ENCODE measurements at regions not wholly inside any gene's neighbourhood (a gene's known extent, or its start where the extent isn't known, plus 50 kb on each side); places are given as distances from the start of the nearest gene placed in this dataset.

- no peak overlapping the region for H3K27ac ChIP-seq
- TF ChIP-seq CTCF (conservative IDR thresholded peaks at IDR 0.05): no peak
Observed at GRCh38 chr11:43545610-43546009, 134.9 kb upstream of the HSD17B12 start.

DNA sequence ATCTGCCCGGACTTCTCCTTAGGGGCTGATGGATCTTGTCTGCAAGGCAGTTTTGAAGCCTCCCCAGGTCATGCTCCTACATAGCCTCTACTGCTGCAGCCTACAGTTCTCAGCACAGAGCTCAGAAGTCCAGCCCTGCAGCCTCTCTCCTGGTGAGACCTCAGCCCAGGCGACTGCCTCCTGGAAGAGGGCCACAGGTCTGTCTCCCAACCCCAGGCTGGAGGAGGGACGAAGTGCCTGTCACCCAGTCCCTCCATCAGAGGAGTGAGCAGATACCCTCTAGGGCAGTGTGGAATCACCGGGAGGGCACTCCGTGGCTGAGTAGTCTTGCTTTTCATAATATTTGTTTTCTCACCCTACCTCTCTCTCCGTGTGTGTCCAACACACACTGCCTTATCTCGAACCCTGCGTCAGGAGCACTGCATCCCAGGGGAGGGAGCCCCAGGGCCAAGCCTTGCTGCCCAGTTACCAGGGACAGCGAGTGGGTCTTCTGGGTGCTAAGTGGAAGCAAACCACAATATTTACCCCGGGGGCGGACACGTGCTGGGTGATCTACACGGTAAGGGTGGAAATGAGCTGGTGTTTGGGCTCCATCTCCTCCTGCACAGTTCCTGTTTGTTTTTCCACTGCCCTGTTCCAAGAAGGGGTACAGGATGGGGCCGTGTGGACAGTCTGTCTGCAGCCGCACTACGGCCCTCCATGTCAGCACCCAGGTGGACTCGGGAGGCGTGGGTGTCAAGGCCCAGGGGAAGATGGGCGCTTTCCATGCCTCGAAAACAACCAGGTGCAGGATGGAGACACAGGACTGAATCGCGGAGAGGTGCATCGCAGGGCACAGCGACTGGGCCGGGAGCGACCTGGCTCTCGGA is 133.7 kb upstream of the HSD17B12 start:
- TF ChIP-seq CTCF (conservative IDR thresholded peaks at IDR 0.05) (no peak), ZFX (IDR thresholded peaks at IDR 0.05) (no peak)
- H3K27ac ChIP-seq: no peak overlapping the region

GRCh38 chr11:43547430-43547831 is 133.1 kb upstream of the HSD17B12 start:
- no peak overlapping the region for H3K27ac ChIP-seq
- no peak for TF ChIP-seq CTCF (conservative IDR thresholded peaks at IDR 0.05)
- TF ChIP-seq ZFX (IDR thresholded peaks at IDR 0.05): no peak

DNA sequence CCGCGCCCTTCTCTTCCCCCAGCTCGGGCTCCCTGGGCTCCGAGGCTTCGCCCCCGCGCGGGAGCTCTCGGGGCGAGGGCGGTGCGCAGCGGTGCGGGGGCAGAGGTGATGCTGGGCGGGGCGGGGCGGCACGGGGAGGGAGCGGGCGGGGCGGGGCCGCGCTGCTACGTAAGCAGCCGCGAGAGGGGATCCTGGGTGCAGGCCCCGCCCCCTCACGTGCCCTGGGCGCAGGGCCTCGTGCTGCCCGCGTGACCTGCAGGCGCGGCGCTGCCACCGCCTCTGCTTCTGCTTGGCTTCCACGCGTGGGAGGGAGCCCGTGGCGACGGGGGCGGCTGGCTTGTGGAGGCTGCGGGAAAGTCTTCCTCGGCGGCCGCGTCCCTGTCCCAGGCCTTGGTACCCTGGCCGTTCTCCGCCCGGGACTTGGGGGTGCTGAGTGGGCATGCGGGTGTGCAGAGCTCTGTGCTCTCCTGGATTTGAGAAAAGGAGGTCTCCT is 132.6 kb upstream of the HSD17B12 start:
- no peak for TF ChIP-seq ZFX (IDR thresholded peaks at IDR 0.05)
- TF ChIP-seq CTCF (conservative IDR thresholded peaks at IDR 0.05): no peak
- H3K27ac ChIP-seq: no peak overlapping the region

- TF ChIP-seq CTCF (conservative IDR thresholded peaks at IDR 0.05) (no peak), ZFX (IDR thresholded peaks at IDR 0.05) (no peak)
- H3K27ac ChIP-seq: no peak overlapping the region
Observed at GRCh38 chr11:43548916-43549315, 131.6 kb upstream of the HSD17B12 start.

GRCh38 chr11:43549624-43550023 is 130.9 kb upstream of the HSD17B12 start:
- TF ChIP-seq ZFX (IDR thresholded peaks at IDR 0.05) (no peak), CTCF (conservative IDR thresholded peaks at IDR 0.05) (no peak)
- H3K27ac ChIP-seq: no peak overlapping the region

GRCh38 chr11:43550714-43551113 is 129.8 kb upstream of the HSD17B12 start:
- TF ChIP-seq ZFX (IDR thresholded peaks at IDR 0.05) (no peak), CTCF (conservative IDR thresholded peaks at IDR 0.05) (no peak)
- H3K27ac ChIP-seq: no peak overlapping the region
